ENCODE measurements at regions not wholly inside any gene's neighbourhood (a gene's known extent, or its start where the extent isn't known, plus 50 kb on each side); places are given as distances from the start of the nearest gene placed in this dataset.
A peak's percentile ranks its signal among the peaks of the same experiment; 100 is the strongest.

DNA sequence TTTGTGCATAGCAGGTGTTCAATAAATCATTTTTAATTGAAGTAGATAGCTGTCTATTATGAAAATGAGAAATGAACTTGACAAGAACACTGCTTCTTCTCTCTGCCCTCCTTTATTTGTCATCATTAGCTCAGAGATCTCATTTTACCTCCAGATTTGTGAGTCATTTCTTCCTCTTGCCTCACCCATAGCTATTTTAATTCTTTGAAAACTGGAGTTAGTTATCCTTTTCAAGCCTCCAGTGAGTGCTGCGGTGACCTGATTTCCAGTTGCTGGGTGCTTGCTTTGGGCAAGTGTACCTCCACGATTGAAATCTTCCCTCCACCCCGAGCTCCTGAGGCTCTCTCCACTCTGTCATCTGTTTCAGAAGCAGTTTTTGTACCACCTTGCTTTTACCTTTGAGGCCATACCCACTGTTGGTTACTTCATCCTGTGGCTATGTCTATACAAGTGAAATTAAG, 114.6 kb downstream of the NFKBIZ start:
- Histone ChIP-seq H4K20me1 (ENCODE audit: insufficient read depth) (no peaks in the 10 kb centered on the region), H3K9me2 (no peaks in the 10 kb centered on the region), H3F3A (replicated peaks; ENCODE audit: insufficient read depth) (peaks cover 20% of the 10 kb centered on the region), H3K4me1 (ENCODE audit: control insufficient read depth in 1 of 2, insufficient read depth in 2 of 2, low read depth in 1 of 2, low read length in 1 of 2) (no peaks in the 10 kb centered on the region), H3K4me2 (peak overlapping the region; percentile 45), H3K79me2 (ENCODE audit: insufficient read depth) (no peaks in the 10 kb centered on the region), H2AFZ (ENCODE audit: low read depth) (no peak overlapping the region; the same call in 1 of the 2 replicates), H3K4me3 (ENCODE audit: low read depth in 2 of 2, low read length in 1 of 2) (no peak overlapping the region), H3K9ac (no peak overlapping the region), H3K27ac (ENCODE audit: low read depth in 2 of 2, low read length in 1 of 2) (peak overlapping the region in 1 of 2 experiments; percentile 44; a peak in 2 of 4 replicates), H3K27me3 (ENCODE audit: insufficient read depth) (no peaks in the 10 kb centered on the region), H3K9me3 (peaks cover 8% of the 10 kb centered on the region; the same call in 1 of the 2 replicates), H3K36me3 (replicated peaks in 1 of 2; ENCODE audit: control insufficient read depth in 1 of 2, insufficient read depth in 2 of 2, low read length in 1 of 2) (no peaks in the 10 kb centered on the region)
- POLR2A ChIA-PET = no interaction called here
- TF ChIP-seq, protein P1, sequence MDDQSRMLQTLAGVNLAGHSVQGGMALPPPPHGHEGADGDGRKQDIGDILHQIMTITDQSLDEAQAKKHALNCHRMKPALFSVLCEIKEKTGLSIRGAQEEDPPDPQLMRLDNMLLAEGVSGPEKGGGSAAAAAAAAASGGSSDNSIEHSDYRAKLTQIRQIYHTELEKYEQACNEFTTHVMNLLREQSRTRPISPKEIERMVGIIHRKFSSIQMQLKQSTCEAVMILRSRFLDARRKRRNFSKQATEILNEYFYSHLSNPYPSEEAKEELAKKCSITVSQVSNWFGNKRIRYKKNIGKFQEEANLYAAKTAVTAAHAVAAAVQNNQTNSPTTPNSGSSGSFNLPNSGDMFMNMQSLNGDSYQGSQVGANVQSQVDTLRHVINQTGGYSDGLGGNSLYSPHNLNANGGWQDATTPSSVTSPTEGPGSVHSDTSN (IDR thresholded peaks at IDR 0.05) = peak; percentile 92
- peak; percentile 68; the same call in 1 of the 2 replicates for TF ChIP-seq FOSL2 (IDR thresholded peaks at IDR 0.05; ENCODE audit: borderline replicate concordance, low read depth)
- peak; percentile 55; the same call in 1 of the 2 replicates for TF ChIP-seq JUND (IDR thresholded peaks at IDR 0.05)
- TF ChIP-seq, protein P2, sequence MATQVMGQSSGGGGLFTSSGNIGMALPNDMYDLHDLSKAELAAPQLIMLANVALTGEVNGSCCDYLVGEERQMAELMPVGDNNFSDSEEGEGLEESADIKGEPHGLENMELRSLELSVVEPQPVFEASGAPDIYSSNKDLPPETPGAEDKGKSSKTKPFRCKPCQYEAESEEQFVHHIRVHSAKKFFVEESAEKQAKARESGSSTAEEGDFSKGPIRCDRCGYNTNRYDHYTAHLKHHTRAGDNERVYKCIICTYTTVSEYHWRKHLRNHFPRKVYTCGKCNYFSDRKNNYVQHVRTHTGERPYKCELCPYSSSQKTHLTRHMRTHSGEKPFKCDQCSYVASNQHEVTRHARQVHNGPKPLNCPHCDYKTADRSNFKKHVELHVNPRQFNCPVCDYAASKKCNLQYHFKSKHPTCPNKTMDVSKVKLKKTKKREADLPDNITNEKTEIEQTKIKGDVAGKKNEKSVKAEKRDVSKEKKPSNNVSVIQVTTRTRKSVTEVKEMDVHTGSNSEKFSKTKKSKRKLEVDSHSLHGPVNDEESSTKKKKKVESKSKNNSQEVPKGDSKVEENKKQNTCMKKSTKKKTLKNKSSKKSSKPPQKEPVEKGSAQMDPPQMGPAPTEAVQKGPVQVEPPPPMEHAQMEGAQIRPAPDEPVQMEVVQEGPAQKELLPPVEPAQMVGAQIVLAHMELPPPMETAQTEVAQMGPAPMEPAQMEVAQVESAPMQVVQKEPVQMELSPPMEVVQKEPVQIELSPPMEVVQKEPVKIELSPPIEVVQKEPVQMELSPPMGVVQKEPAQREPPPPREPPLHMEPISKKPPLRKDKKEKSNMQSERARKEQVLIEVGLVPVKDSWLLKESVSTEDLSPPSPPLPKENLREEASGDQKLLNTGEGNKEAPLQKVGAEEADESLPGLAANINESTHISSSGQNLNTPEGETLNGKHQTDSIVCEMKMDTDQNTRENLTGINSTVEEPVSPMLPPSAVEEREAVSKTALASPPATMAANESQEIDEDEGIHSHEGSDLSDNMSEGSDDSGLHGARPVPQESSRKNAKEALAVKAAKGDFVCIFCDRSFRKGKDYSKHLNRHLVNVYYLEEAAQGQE (IDR thresholded peaks at IDR 0.05; ENCODE audit: low read depth, low read length) = no peak
- TF ChIP-seq TCF12 (IDR thresholded peaks at IDR 0.05) = peak; percentile 79
- TF ChIP-seq EP300 (IDR thresholded peaks at IDR 0.05; ENCODE audit: borderline replicate concordance in 1 of 2, low read depth in 1 of 2, low read length in 1 of 2) = peak; percentile 29 to 57; a peak in 1 of 4 replicates
- TF ChIP-seq, protein P3, sequence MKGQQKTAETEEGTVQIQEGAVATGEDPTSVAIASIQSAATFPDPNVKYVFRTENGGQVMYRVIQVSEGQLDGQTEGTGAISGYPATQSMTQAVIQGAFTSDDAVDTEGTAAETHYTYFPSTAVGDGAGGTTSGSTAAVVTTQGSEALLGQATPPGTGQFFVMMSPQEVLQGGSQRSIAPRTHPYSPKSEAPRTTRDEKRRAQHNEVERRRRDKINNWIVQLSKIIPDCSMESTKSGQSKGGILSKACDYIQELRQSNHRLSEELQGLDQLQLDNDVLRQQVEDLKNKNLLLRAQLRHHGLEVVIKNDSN (IDR thresholded peaks at IDR 0.05; ENCODE audit: borderline replicate concordance, low read depth) = no peak
- peak; percentile 25; the same call in 1 of the 2 replicates for TF ChIP-seq POLR2AphosphoS5 (IDR thresholded peaks at IDR 0.05; ENCODE audit: low read depth, low read length)
- 0 out of 2 replicates have a peak, but pooled peaks have one; percentile 9 for TF ChIP-seq MEF2A (IDR thresholded peaks at IDR 0.05; ENCODE audit: borderline replicate concordance, low read depth)
- TF ChIP-seq NFIC (IDR thresholded peaks at IDR 0.05; ENCODE audit: borderline replicate concordance) = 0 out of 2 replicates have a peak, but pooled peaks have one; percentile 11
- CTCF ChIA-PET = interaction anchor here (0.8 to 1.3 kb wide), 3 partner anchors 13 to 332 kb away, joined by 3 read pairs; no protein-coding TSS in a partner anchor
- WGBS (ENCODE audit: low lambda C conversion rate) = 76% methylated on average over 3 of the region's 3 CpGs
- no peak for DNase-seq

DNA sequence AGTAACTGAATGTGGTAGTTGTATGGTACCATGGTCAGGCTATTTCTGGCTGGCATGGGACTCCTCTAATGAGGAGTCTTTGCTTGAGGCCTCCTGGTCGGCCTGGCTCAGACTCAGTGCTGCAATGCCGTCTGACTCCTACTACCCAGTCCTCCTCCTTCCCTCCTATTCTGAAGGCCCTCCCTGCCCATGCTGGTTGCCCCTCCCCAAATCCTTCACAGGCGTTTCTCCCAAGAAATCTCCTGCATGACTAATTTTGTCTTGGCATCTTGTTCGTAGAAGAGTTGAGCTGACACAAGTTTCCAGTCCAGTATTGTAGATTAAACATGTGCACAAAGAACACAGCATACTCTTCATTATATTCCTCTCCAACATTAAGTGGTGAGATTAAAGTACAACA, 115.5 kb downstream of the NFKBIZ start:
- no peak overlapping the region for H3K9ac ChIP-seq
- H3K4me2 ChIP-seq = no peak overlapping the region
- ChIA-PET CTCF (interaction anchor here (0.9 kb wide), 1 partner anchor 331 kb away, joined by 3 read pairs; no protein-coding TSS in a partner anchor), POLR2A (no interaction called here)
- H3K27ac ChIP-seq (ENCODE audit: low read depth in 2 of 2, low read length in 1 of 2) = peak overlapping the region in 1 of 2 experiments; percentile 44; a peak in 1 of 4 replicates
- H3K9me2 ChIP-seq = no peaks in the 10 kb centered on the region
- H3K36me3 ChIP-seq (replicated peaks in 1 of 2; ENCODE audit: control insufficient read depth in 1 of 2, insufficient read depth in 2 of 2, low read length in 1 of 2) = no peaks in the 10 kb centered on the region
- H2AFZ ChIP-seq (ENCODE audit: low read depth) = 0 out of 2 replicates have a peak overlapping the region, but pooled peaks have one; percentile 30
- peaks cover 20% of the 10 kb centered on the region for H3F3A ChIP-seq (replicated peaks; ENCODE audit: insufficient read depth)
- no peaks in the 10 kb centered on the region for H3K27me3 ChIP-seq (ENCODE audit: insufficient read depth)
- no peak overlapping the region for H3K4me3 ChIP-seq (ENCODE audit: low read depth in 2 of 2, low read length in 1 of 2)
- 66% methylated on average over 4 of the region's 4 CpGs for WGBS (ENCODE audit: low lambda C conversion rate)
- H3K9me3 ChIP-seq = peaks cover 6% of the 10 kb centered on the region; the same call in 1 of the 2 replicates
- no peaks in the 10 kb centered on the region for H3K79me2 ChIP-seq (ENCODE audit: insufficient read depth)
- DNase-seq = no peak
- H3K4me1 ChIP-seq (ENCODE audit: control insufficient read depth in 1 of 2, insufficient read depth in 2 of 2, low read depth in 1 of 2, low read length in 1 of 2) = no peaks in the 10 kb centered on the region
- H4K20me1 ChIP-seq (ENCODE audit: insufficient read depth) = no peaks in the 10 kb centered on the region
- TF ChIP-seq RXRA (IDR thresholded peaks at IDR 0.05; ENCODE audit: borderline replicate concordance, low read depth) (no peak), RCOR1 (IDR thresholded peaks at IDR 0.05; ENCODE audit: low read length) (no peak), TCF12 (IDR thresholded peaks at IDR 0.05) (no peak), RAD21 (IDR thresholded peaks at IDR 0.05; ENCODE audit: low read length) (no peak), MXI1 (IDR thresholded peaks at IDR 0.05; ENCODE audit: low read depth, low read length) (no peak), EZH2phosphoT487 (IDR thresholded peaks at IDR 0.05; ENCODE audit: borderline replicate concordance, low read depth) (no peak), MEF2A (IDR thresholded peaks at IDR 0.05; ENCODE audit: borderline replicate concordance, low read depth) (no peak), POLR2AphosphoS5 (IDR thresholded peaks at IDR 0.05; ENCODE audit: low read depth, low read length) (no peak), RFX5 (IDR thresholded peaks at IDR 0.05; ENCODE audit: low read length) (no peak), NRF1 (IDR thresholded peaks at IDR 0.05; ENCODE audit: low read depth, low read length) (no peak), JUND (IDR thresholded peaks at IDR 0.05) (no peak), FOSL2 (IDR thresholded peaks at IDR 0.05; ENCODE audit: borderline replicate concordance, low read depth) (no peak)
- TF ChIP-seq, protein P4, sequence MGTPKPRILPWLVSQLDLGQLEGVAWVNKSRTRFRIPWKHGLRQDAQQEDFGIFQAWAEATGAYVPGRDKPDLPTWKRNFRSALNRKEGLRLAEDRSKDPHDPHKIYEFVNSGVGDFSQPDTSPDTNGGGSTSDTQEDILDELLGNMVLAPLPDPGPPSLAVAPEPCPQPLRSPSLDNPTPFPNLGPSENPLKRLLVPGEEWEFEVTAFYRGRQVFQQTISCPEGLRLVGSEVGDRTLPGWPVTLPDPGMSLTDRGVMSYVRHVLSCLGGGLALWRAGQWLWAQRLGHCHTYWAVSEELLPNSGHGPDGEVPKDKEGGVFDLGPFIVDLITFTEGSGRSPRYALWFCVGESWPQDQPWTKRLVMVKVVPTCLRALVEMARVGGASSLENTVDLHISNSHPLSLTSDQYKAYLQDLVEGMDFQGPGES (IDR thresholded peaks at IDR 0.05; ENCODE audit: low read depth, low read length) = no peak
- TF ChIP-seq, protein P5, sequence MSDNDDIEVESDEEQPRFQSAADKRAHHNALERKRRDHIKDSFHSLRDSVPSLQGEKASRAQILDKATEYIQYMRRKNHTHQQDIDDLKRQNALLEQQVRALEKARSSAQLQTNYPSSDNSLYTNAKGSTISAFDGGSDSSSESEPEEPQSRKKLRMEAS (IDR thresholded peaks at IDR 0.05; ENCODE audit: low read depth) = no peak
